Liver (tissue), 8 donors: ENCODE measurements at regions not wholly inside any gene's neighbourhood (a gene's known extent, or its start where the extent isn't known, plus 50 kb on each side); places are given as distances from the start of the nearest gene placed in this dataset.

Experiments
- DNase-seq: peaks from one replicate; pipeline ENCODE4 v3.0.0-alpha.2; 2017; ENCODE audit warnings: low spot score
- H3K27ac ChIP-seq, 2 donors: one replicate each; pipeline ENCODE4 v1.7.0; 2013; ENCODE audit warnings: inconsistent platforms in 2 of 2, low read length in 2 of 2, control low read depth in 1 of 2, low read depth in 1 of 2, mild to moderate bottlenecking in 1 of 2
- H3K27me3 ChIP-seq, 4 donors: one replicate each; pipeline versions ENCODE4 v1.6.1 to v1.7.0; 2013; ENCODE audit warnings: low read length in 3 of 4, inconsistent platforms in 1 of 4, mild to moderate bottlenecking in 1 of 4, moderate library complexity in 1 of 4; ENCODE audit not compliant: control insufficient read depth in 4 of 4, insufficient read depth in 4 of 4
- H3K36me3 ChIP-seq, 4 donors: one replicate each; pipeline versions ENCODE4 v1.6.1 to v1.7.0; 2013; ENCODE audit warnings: low read length in 3 of 4, mild to moderate bottlenecking in 3 of 4, low read depth in 1 of 4, moderate library complexity in 1 of 4; ENCODE audit not compliant: control insufficient read depth in 4 of 4, insufficient read depth in 3 of 4
- H3K4me1 ChIP-seq, 4 donors: one replicate each; pipeline versions ENCODE4 v1.6.1 to v1.7.0; 2013; ENCODE audit warnings: low read length in 3 of 4, mild to moderate bottlenecking in 3 of 4, moderate library complexity in 1 of 4; ENCODE audit not compliant: control insufficient read depth in 4 of 4, insufficient read depth in 4 of 4
- H3K4me3 ChIP-seq, 3 donors: one replicate each; pipeline versions ENCODE4 v1.6.1 to v1.7.0; 2013; ENCODE audit warnings: low read length in 3 of 3, control low read depth in 1 of 3, low read depth in 1 of 3, mild to moderate bottlenecking in 1 of 3
- H3K9ac ChIP-seq, 2 donors: one replicate each; pipeline ENCODE4 v1.7.0; 2013; ENCODE audit warnings: low read length in 2 of 2, mild to moderate bottlenecking in 2 of 2, moderate library complexity in 2 of 2, control low read depth in 1 of 2, low read depth in 1 of 2
- H3K9me3 ChIP-seq, 4 donors: one replicate each; pipeline versions ENCODE4 v1.6.1 to v1.7.0; 2013; ENCODE audit warnings: low read length in 3 of 4; ENCODE audit not compliant: control insufficient read depth in 4 of 4
- ATF3 ChIP-seq: IDR thresholded peaks from 2 replicates; pipeline ENCODE4 v1.6.1; 2016; ENCODE audit warnings: antibody characterized with exemption
- CTCF ChIP-seq: fragments of 150-350 bp; IDR thresholded peaks from 2 replicates; pipeline ENCODE4 v1.5.1; 2017; ENCODE audit warnings: improper control_type of control experiment, low read depth, low read length; ENCODE audit not compliant: missing input control
- EGR1 ChIP-seq, 2 donors: IDR thresholded peaks; 2 replicates each; pipeline ENCODE4 v1.6.1; 2016 to 2018; ENCODE audit warnings: antibody characterized with exemption in 2 of 2, low read depth in 2 of 2
- FOXA1 ChIP-seq: IDR thresholded peaks from 2 replicates; pipeline ENCODE4 v1.6.1; 2016; ENCODE audit warnings: antibody characterized with exemption
- FOXA2 ChIP-seq: IDR thresholded peaks from 2 replicates; pipeline ENCODE4 v1.6.1; 2016; ENCODE audit warnings: antibody characterized with exemption
- GABPA ChIP-seq, 2 donors: IDR thresholded peaks in 1 of 2; conservative IDR thresholded peaks in 1 of 2; 2 replicates each; pipeline ENCODE4 v1.6.1; 2016; ENCODE audit warnings: antibody characterized with exemption in 2 of 2, mild to moderate bottlenecking in 1 of 2, moderate library complexity in 1 of 2
- HNF4A ChIP-seq, 2 donors: conservative IDR thresholded peaks; 2 replicates each; pipeline ENCODE4 v1.6.1; 2016; ENCODE audit warnings: antibody characterized with exemption in 2 of 2, mild to moderate bottlenecking in 2 of 2
- HNF4G ChIP-seq: IDR thresholded peaks from 2 replicates; pipeline ENCODE4 v1.6.1; 2016; ENCODE audit warnings: antibody characterized with exemption
- JUND ChIP-seq, 2 donors: IDR thresholded peaks; 2 replicates each; pipeline ENCODE4 v1.6.1; 2016; ENCODE audit warnings: antibody characterized with exemption in 2 of 2
- MAX ChIP-seq: IDR thresholded peaks from 2 replicates; pipeline ENCODE4 v1.6.1; 2016; ENCODE audit warnings: antibody characterized with exemption
- NR2F2 ChIP-seq: IDR thresholded peaks from 2 replicates; pipeline ENCODE4 v1.6.1; 2016; ENCODE audit warnings: antibody characterized with exemption
- RAD21 ChIP-seq, 2 donors: IDR thresholded peaks; 2 replicates each; pipeline ENCODE4 v1.6.1; 2016; ENCODE audit warnings: antibody characterized with exemption in 2 of 2, mild to moderate bottlenecking in 2 of 2
- REST ChIP-seq: IDR thresholded peaks from 2 replicates; pipeline ENCODE4 v1.6.1; 2016; ENCODE audit warnings: antibody characterized with exemption, mild to moderate bottlenecking
- RXRA ChIP-seq, 2 donors: IDR thresholded peaks; 2 replicates each; pipeline ENCODE4 v1.6.1; 2017 to 2018; ENCODE audit warnings: antibody characterized with exemption in 2 of 2, mild to moderate bottlenecking in 1 of 2
- SP1 ChIP-seq: IDR thresholded peaks from 2 replicates; pipeline ENCODE4 v1.6.1; 2018; ENCODE audit warnings: antibody characterized with exemption, mild to moderate bottlenecking
- TAF1 ChIP-seq: conservative IDR thresholded peaks from 2 replicates; pipeline ENCODE4 v1.6.1; 2016; ENCODE audit warnings: antibody characterized with exemption, mild to moderate bottlenecking
- YY1 ChIP-seq: IDR thresholded peaks from 2 replicates; pipeline ENCODE4 v1.6.1; 2016; ENCODE audit warnings: antibody characterized with exemption, mild to moderate bottlenecking
- ZBTB33 ChIP-seq: IDR thresholded peaks from 2 replicates; pipeline ENCODE4 v1.6.1; 2016; ENCODE audit warnings: antibody characterized with exemption
- WGBS: extraction: QIAGEN DNeasy Blood & Tissue Kit; methylation state at CpG from one replicate; pipeline ENCODE4 v1.1.7; 2013; 5-methylcytosine and 5-hydroxymethylcytosine counted together
- donor health status: healthy.
- donor health status: healthy.
- donor health status: healthy.
- donor health status: healthy.
- donor health status: healthy.

GRCh38 chr9:100640447-100641050 lies 62.7 kb downstream of the CAVIN4 start (continued):
- TF ChIP-seq EGR1 (IDR thresholded peaks at IDR 0.05; ENCODE audit: low read depth in 2 of 2): no peak
- no peak for TF ChIP-seq JUND (IDR thresholded peaks at IDR 0.05)
- no peak for TF ChIP-seq REST
- no peak for TF ChIP-seq TAF1
- TF ChIP-seq FOXA2: no peak
- TF ChIP-seq FOXA1: no peak
- TF ChIP-seq ATF3: no peak

- 70% methylated on average over 2 of the region's 2 CpGs for WGBS
- H3K9me3 ChIP-seq: peaks cover 0 to 3% (median under 1%) of the 10 kb centered on the region in 4 donors
- H3K27ac ChIP-seq: no peak overlapping the region
- peaks cover 0 to 7% (median 0%) of the 10 kb centered on the region in 4 donors for H3K27me3 ChIP-seq
- no peak overlapping the region for H3K4me3 ChIP-seq
- TF ChIP-seq SP1: no peak
- TF ChIP-seq MAX: no peak
- TF ChIP-seq YY1: no peak
- TF ChIP-seq HNF4G: no peak
- TF ChIP-seq JUND (IDR thresholded peaks at IDR 0.05): no peak
- TF ChIP-seq CTCF: no peak
- no peak for TF ChIP-seq RAD21 (IDR thresholded peaks at IDR 0.05)
- TF ChIP-seq RXRA (IDR thresholded peaks at IDR 0.05): no peak
- TF ChIP-seq GABPA (IDR thresholded peaks at IDR 0.05 in 1 of 2, conservative IDR thresholded peaks at IDR 0.05 in 1 of 2): no peak
- DNase-seq: no peak
- H3K4me1 ChIP-seq: no peaks in the 10 kb centered on the region
- H3K36me3 ChIP-seq: no peaks in the 10 kb centered on the region
- no peak overlapping the region for H3K9ac ChIP-seq
These were observed 63.3 kb downstream of the CAVIN4 start for GRCh38 chr9:100641166-100641565.

- DNase-seq: no peak
- H3K4me3 ChIP-seq: no peak overlapping the region
These were observed 75.0 kb downstream of the CAVIN4 start for GRCh38 chr9:100652850-100653249.

More at GRCh38 chr9:100652850-100653249, 75.0 kb downstream of the CAVIN4 start:
- peaks cover 0 to 5% (median 0%) of the 10 kb centered on the region in 4 donors for H3K27me3 ChIP-seq
- no peak overlapping the region for H3K27ac ChIP-seq
- H3K36me3 ChIP-seq: no peaks in the 10 kb centered on the region
- WGBS: 85% methylated on average over 4 of the region's 4 CpGs
- TF ChIP-seq JUND (IDR thresholded peaks at IDR 0.05): no peak
- no peak for TF ChIP-seq HNF4A (conservative IDR thresholded peaks at IDR 0.05)
- TF ChIP-seq ZBTB33: no peak
- no peak for TF ChIP-seq SP1
- no peak for TF ChIP-seq RAD21 (IDR thresholded peaks at IDR 0.05)
- no peak for TF ChIP-seq GABPA (IDR thresholded peaks at IDR 0.05 in 1 of 2, conservative IDR thresholded peaks at IDR 0.05 in 1 of 2)
- TF ChIP-seq RXRA (IDR thresholded peaks at IDR 0.05): no peak
- no peak for TF ChIP-seq FOXA1
- no peak for TF ChIP-seq NR2F2
- no peak for TF ChIP-seq FOXA2
- TF ChIP-seq ATF3: no peak
- no peak for TF ChIP-seq MAX
- H3K9ac ChIP-seq: no peak overlapping the region
- H3K4me1 ChIP-seq: no peaks in the 10 kb centered on the region
- H3K9me3 ChIP-seq: peaks cover 0 to 6% (median 3%) of the 10 kb centered on the region in 4 donors
